ENCODE measurements at regions not wholly inside any gene's neighbourhood (a gene's known extent, or its start where the extent isn't known, plus 50 kb on each side); places are given as distances from the start of the nearest gene placed in this dataset.

DNA sequence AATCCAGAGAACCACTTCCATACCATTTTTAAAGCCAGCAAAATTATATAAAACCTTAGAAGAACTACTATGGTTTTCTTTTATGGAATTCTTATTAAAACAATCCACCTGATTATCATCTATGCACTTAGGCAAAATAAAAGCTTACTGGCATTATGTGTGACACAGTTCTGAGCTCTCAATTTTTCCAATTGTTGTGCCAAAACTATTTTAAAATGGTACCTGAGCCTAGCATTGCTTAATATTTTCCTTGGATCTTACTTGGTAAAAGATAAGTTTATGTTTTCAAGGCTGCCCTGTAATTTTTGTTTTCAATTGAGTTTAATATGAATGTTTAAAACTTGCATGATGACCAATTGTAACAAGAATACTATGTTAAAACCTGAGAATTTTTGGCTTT lies 201.3 kb downstream of the MAD2L1 start (continued):
- TF ChIP-seq, protein P1, sequence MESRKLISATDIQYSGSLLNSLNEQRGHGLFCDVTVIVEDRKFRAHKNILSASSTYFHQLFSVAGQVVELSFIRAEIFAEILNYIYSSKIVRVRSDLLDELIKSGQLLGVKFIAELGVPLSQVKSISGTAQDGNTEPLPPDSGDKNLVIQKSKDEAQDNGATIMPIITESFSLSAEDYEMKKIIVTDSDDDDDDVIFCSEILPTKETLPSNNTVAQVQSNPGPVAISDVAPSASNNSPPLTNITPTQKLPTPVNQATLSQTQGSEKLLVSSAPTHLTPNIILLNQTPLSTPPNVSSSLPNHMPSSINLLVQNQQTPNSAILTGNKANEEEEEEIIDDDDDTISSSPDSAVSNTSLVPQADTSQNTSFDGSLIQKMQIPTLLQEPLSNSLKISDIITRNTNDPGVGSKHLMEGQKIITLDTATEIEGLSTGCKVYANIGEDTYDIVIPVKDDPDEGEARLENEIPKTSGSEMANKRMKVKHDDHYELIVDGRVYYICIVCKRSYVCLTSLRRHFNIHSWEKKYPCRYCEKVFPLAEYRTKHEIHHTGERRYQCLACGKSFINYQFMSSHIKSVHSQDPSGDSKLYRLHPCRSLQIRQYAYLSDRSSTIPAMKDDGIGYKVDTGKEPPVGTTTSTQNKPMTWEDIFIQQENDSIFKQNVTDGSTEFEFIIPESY (IDR thresholded peaks at IDR 0.05) = no peak
- TF ChIP-seq HNF4G (IDR thresholded peaks at IDR 0.05) (no peak), GABPA (IDR thresholded peaks at IDR 0.05 in 1 of 2, conservative IDR thresholded peaks at IDR 0.05 in 1 of 2) (no peak), FOXA2 (IDR thresholded peaks at IDR 0.05) (no peak), SP1 (IDR thresholded peaks at IDR 0.05) (no peak), TAF1 (conservative IDR thresholded peaks at IDR 0.05) (no peak), JUND (IDR thresholded peaks at IDR 0.05) (no peak)
- TF ChIP-seq, protein P2, sequence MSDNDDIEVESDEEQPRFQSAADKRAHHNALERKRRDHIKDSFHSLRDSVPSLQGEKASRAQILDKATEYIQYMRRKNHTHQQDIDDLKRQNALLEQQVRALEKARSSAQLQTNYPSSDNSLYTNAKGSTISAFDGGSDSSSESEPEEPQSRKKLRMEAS (IDR thresholded peaks at IDR 0.05) = no peak

DNA sequence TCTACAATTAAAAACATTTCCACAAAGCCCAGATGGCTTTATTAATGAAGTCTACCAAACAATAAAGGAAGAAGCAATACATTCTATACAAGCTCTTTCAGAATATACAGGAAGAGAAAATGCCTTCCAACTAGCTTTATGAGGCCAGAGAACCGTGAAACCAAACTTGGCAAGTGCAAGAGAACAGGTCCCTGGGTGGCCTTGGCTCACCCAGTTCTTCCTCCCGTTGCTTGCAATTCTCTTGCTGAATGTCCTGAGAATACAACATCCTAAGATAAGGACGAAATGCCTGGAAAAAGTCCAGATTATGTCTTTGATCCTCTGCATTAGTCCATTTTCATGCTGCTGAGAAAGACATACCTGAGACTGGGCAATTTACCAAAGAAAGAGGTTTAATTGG lies 204.9 kb downstream of the MAD2L1 start:
- H3K36me3 ChIP-seq (ENCODE audit: control insufficient read depth in 4 of 4, insufficient read depth in 3 of 4, low read depth in 1 of 4, low read length in 3 of 4) = no peaks in the 10 kb centered on the region
- TF ChIP-seq, protein P3, sequence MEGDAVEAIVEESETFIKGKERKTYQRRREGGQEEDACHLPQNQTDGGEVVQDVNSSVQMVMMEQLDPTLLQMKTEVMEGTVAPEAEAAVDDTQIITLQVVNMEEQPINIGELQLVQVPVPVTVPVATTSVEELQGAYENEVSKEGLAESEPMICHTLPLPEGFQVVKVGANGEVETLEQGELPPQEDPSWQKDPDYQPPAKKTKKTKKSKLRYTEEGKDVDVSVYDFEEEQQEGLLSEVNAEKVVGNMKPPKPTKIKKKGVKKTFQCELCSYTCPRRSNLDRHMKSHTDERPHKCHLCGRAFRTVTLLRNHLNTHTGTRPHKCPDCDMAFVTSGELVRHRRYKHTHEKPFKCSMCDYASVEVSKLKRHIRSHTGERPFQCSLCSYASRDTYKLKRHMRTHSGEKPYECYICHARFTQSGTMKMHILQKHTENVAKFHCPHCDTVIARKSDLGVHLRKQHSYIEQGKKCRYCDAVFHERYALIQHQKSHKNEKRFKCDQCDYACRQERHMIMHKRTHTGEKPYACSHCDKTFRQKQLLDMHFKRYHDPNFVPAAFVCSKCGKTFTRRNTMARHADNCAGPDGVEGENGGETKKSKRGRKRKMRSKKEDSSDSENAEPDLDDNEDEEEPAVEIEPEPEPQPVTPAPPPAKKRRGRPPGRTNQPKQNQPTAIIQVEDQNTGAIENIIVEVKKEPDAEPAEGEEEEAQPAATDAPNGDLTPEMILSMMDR (IDR thresholded peaks at IDR 0.05; ENCODE audit: low read depth, low read length, missing input control) = no peak
- TF ChIP-seq RXRA (IDR thresholded peaks at IDR 0.05) (no peak), SP1 (IDR thresholded peaks at IDR 0.05) (no peak), RAD21 (IDR thresholded peaks at IDR 0.05) (no peak), TAF1 (conservative IDR thresholded peaks at IDR 0.05) (no peak), YY1 (IDR thresholded peaks at IDR 0.05) (no peak), EGR1 (IDR thresholded peaks at IDR 0.05; ENCODE audit: low read depth in 2 of 2) (no peak), NR2F2 (IDR thresholded peaks at IDR 0.05) (no peak)
- TF ChIP-seq, protein P2 (IDR thresholded peaks at IDR 0.05) = no peak
- TF ChIP-seq, protein P1 (IDR thresholded peaks at IDR 0.05) = no peak
- H3K9me3 ChIP-seq (ENCODE audit: control insufficient read depth in 4 of 4, low read length in 3 of 4) = no peaks in the 10 kb centered on the region
- no peaks in the 10 kb centered on the region for H3K4me1 ChIP-seq (ENCODE audit: control insufficient read depth in 4 of 4, insufficient read depth in 4 of 4, low read length in 3 of 4)
- no peak overlapping the region for H3K27ac ChIP-seq (ENCODE audit: low read depth in 1 of 2, low read length in 2 of 2)
- H3K27me3 ChIP-seq (ENCODE audit: control insufficient read depth in 4 of 4, insufficient read depth in 4 of 4, low read length in 3 of 4) = no peaks in the 10 kb centered on the region
- no peak overlapping the region for H3K4me3 ChIP-seq (ENCODE audit: low read depth in 1 of 3, low read length in 3 of 3)
- H3K9ac ChIP-seq (ENCODE audit: low read depth in 1 of 2, low read length in 2 of 2) = no peak overlapping the region
- 50% methylated on average over 3 of the region's 3 CpGs for WGBS
- no peak for DNase-seq (ENCODE audit: low spot score)

DNA sequence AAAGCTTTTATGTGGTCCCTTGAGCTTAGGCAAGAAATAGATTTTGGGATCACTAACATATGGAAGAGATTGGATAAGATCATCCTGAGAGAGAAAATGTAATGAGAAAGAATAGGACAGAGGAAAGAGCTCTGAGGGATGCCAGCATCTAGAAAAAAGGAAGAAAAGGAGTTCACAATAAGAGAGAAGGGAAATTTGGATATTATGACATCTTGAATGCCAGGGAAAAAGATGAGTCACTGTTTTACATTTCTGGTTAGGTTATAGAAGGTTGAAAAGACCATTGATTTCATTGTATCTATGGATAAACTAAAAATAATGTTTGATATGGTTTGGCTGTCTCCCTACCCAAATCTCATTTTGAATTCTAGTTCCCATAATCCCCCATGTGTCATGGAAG lies 208.5 kb downstream of the MAD2L1 start:
- TF ChIP-seq SP1 (IDR thresholded peaks at IDR 0.05) (no peak), HNF4G (IDR thresholded peaks at IDR 0.05) (no peak), FOXA1 (IDR thresholded peaks at IDR 0.05) (no peak)
- no peaks in the 10 kb centered on the region for H3K36me3 ChIP-seq (ENCODE audit: control insufficient read depth in 4 of 4, insufficient read depth in 3 of 4, low read depth in 1 of 4, low read length in 3 of 4)
- no peak for DNase-seq (ENCODE audit: low spot score)
- no peaks in the 10 kb centered on the region for H3K9me3 ChIP-seq (ENCODE audit: control insufficient read depth in 4 of 4, low read length in 3 of 4)
- no peaks in the 10 kb centered on the region for H3K4me1 ChIP-seq (ENCODE audit: control insufficient read depth in 4 of 4, insufficient read depth in 4 of 4, low read length in 3 of 4)
- H3K27ac ChIP-seq (ENCODE audit: low read depth in 1 of 2, low read length in 2 of 2) = no peak overlapping the region
- H3K4me3 ChIP-seq (ENCODE audit: low read depth in 1 of 3, low read length in 3 of 3) = no peak overlapping the region
- H3K9ac ChIP-seq (ENCODE audit: low read depth in 1 of 2, low read length in 2 of 2) = no peak overlapping the region
- no peaks in the 10 kb centered on the region for H3K27me3 ChIP-seq (ENCODE audit: control insufficient read depth in 4 of 4, insufficient read depth in 4 of 4, low read length in 3 of 4)
